PC-3 (cell line): ENCODE measurements at regions not wholly inside any gene's neighbourhood (a gene's known extent, or its start where the extent isn't known, plus 50 kb on each side); places are given as distances from the start of the nearest gene placed in this dataset.

Experiments
- CTCF ChIP-seq: fragments of 300-600 bp; sonication (generic); conservative IDR thresholded peaks from 2 replicates; pipeline ENCODE4 v1.5.1; 2017; ENCODE audit warnings: antibody characterized with exemption, low read depth, mild to moderate bottlenecking, low read length
- EZH2 ChIP-seq: fragments of 300-600 bp; sonication (generic); IDR thresholded peaks from one replicate; pipeline ENCODE4 v1.6.1; 2017; ENCODE audit warnings: antibody characterized with exemption, mild to moderate bottlenecking, low read length; ENCODE audit not compliant: unreplicated experiment
- EZH2phosphoT487 ChIP-seq: fragments of 300-600 bp; sonication (generic); IDR thresholded peaks from 2 replicates; pipeline ENCODE4 v1.6.1; 2018; ENCODE audit warnings: mild to moderate bottlenecking, antibody characterized with exemption, low read length, borderline replicate concordance

GRCh38 chr9:107215381-107215780, 67.7 kb upstream of the RAD23B start:
- no peak for TF ChIP-seq CTCF
- no peak for TF ChIP-seq EZH2phosphoT487
- TF ChIP-seq EZH2: no peak
